OCI-M1 (cell line): ENCODE measurements at regions not wholly inside any gene's neighbourhood (a gene's known extent, or its start where the extent isn't known, plus 50 kb on each side); places are given as distances from the start of the nearest gene placed in this dataset.
A peak's percentile ranks its signal among the peaks of the same experiment; 100 is the strongest.

ENCODE experiments used
- DNase-seq: peaks from one replicate; lab custom pipeline; 2025; lab: John Stamatoyannopoulos, UW

DNA sequence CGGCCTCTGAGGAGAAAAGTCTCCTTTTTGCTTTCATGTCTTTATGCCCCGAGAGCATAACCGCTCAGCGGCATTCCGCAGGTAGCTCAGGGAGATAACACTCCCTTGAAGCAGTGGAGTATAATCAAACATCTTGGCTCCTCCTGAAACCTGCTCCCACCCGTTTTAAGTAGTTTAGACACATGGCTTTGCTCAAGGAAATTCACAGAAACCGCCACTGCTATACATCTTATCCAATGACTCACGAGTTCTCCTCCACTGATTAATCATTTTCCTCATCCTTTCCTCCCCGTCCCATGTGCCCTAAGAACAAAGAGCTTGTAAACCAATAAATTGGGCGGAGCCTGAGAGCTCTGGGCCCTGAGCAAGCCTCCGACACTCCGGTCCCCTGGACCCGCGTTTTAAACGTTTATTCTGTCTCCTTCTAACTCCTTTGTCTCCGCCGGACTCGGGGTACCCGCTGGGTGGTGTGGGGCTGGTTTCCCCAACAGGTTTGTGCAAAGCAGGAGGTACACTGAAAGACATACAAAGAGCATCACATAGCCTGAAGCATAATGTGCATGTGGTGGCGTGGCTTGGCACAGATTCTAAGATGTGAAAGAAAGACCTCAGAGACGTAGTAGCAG, 401.2 kb downstream of the TLL1 start:
- DNase-seq, result no peak

DNA sequence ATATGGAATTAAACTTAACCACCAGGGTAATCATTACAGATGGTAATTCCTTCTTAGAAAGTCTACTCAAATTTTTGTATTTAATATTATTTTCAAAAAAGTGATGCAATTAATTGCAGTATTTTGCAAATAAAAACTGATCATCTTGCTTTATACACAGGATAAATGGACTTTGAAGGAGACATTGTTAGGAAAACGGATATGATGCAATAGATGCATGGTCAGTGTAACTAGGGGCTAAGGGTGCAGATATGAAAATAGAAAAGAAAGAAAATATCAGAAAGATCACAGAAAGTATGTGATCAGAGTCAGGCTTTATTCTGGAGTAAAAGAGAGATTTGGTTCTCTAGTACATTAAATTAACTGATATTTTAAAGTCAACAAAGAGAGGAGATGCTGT, 401.7 kb downstream of the TLL1 start:
- DNase-seq, result peak; percentile 15

DNA sequence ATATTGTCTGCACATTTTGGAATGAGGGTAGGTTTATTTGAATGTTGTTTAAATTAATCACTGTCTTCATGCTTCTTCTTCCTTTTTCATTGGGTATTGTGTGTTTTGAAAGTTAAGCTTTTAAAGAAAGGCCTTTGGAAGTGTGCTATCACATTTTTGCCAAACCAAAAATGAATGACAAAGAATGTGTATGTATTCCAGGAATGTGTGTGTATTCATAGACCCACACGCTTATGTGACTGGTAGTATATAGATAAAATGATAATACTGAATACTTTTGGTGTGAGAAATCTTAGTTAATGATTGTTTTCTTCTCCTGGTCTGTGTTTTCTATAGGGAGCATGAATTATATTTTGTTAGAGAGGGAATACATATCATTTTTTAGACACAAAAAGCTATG, 404.4 kb downstream of the TLL1 start:
- no peak for DNase-seq

DNA sequence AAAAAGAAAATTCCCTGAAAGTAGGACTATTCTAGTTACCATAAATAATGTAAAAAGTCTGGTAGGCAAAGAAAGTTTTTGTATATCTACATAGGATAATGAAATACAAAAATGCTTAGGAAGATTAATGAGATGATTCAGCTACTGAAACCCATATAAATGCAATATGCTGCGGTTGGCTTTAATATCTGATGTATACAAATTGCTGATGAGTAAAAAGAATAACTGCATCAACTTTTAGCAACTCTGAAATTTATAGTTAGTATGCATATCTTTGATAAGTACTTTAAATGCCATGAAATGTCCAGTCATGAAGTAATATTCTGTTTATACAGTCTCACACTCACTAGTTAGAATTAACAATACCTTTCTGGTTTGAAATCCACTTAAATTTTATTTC, 404.8 kb downstream of the TLL1 start:
- DNase-seq, result no peak

DNA sequence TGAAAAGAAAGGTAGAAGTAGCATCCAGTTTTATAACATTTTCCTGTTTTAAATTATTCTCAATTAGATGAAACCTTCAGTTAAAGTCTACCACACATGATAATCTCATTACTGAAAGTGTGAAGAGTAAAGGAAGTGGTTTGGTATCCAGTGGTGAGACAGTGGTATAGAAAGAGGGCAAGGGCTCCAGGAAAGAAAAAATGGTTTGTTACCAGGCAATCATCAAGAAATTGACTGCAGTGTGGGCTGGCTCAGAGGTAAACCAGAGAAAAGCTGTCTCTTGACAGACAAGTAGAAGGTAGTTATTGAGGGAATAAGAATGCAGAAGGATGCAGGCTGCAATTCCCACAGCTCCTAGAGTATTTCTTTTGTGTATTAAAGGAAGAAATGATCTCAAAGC, 406.2 kb downstream of the TLL1 start:
- DNase-seq, result no peak

DNA sequence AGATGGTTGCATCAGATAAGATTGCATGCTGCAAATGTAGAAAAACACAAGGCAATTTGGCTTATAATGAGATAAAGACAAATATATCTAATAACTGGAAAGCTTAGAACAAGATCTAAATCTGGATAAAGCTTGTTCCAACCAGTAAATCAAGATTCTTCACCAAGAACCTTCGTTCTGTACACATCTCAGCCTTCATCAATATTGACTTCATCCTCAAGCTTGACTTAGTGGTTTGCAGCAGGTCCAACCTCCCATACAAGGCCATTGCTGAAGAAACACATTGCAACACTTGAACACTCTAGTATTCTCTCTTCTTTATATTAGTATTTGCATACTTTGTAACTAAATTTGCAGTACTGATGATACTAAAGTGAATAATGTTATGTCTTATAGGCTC, 407.6 kb downstream of the TLL1 start:
- DNase-seq, result no peak

DNA sequence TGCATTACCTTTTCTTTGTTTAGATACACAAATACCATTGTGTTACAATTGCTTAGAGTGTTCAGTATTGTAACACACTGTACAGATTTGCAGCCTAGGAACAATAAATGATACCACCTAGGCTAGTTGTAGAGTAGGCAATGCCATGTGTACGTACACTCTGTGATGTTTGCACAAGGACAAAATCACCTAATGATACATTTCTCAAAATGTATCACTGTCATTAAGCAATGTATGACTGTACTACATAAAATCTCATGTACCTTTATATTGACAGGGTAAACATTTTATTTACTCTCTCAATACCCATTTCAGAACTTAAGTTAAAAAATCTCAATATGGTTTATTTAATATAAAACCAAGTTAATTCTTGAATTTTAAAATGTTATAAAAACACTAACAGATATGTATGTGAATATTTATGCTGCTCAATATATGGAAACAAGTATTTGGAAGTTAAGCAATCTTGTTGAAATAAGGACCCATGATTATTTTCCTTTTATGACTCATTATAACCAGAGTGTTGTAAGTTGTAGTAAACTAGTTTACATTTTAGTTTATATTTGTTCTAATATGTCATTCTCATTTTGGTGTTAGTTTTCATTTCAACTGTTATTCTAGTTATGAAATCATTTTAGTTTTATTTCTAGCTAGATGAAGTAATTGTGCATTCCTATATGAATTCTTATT, 409.2 kb downstream of the TLL1 start:
- DNase-seq, result no peak

DNA sequence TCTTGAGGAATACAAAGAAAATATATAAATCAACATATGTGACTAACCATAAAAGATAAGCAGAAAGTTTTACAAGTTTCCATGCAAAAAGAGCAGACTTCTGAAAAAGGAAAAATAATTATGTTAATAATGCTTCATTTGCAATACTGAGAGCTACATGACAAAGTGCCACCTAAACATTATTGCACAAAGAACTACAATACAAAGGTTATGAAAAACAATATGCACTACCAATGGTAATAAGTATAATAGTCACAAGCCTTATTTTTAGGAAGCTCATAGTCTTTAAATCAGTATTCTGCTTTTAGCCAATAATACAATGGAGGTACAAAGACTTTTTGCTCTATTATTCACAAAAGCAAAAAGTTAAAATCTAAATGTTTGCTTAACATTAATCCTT, 411.2 kb downstream of the TLL1 start:
- DNase-seq, result no peak

DNA sequence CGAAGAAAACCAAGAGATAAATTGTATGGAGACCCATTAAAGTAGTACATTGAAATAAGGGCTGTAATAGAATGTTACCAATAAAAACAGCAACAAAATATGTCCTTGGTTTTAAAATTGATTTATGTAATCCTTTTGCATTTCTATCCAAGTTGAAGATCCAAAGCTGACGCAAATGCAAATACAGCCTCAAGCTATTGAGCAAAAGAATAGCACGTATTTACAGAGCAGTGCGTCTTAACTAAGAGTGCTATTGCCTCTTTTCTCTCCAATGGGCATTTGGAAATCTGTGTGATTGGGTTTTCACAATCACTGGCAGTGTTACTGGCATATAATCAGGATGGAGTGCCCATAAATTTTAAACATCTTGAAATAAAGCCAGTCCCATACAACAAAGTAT, 417.4 kb downstream of the TLL1 start:
- DNase-seq, result no peak

DNA sequence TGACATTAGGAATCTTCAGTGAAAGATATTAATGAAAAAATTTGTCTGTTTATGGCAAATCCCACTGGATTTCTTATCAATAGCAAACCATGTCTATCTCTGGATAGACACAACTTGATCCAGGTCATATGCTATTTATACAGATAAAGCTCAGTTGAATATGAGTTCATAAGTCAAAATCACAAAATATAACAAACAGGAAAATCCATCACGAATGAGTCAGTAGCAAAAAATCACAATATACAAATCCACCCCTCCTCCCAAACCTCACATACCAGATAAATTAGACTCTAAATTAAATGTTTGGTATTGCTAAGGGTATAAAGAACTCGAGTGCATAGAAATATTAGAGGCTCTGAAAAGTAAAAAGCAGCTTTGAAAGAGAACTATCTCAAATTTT, 420.5 kb downstream of the TLL1 start:
- DNase-seq, result no peak

DNA sequence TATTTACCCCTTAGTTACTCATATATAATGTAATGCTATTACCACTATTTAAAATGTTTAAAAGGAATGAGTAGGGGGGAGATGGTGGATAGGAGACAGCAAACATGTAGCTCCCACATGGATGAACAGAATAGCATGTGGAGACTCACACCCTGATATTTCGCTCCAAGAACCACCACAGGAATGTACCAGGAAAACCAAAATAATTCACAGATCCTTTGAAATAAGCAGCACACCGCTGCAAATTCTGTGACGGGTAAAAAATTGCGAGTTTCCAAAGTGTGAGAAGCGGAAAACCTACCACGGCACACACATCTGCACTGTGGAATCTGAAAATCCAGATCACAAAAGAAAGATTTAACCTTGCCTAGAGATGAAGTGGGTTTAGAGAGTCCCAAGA, 428.2 kb downstream of the TLL1 start:
- DNase-seq, result no peak

DNA sequence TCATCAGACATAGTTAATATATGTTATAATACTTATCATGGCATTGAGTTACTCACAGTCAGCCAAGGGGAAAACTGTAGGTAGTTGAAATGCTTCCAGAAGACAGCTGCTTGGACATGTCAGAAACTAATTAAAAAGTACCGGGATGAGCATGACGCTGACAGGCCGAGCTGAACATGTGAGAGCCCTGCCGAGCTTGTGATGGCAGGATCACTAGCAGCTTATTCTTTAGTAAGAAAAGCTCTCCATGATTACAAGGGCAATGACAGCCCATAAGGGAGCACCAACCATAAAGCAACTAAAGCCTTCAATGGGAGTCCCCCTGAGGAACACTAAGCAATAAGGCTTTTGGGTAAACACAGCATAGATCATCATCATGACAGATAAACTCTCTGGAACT, 435.6 kb downstream of the TLL1 start:
- no peak for DNase-seq

DNA sequence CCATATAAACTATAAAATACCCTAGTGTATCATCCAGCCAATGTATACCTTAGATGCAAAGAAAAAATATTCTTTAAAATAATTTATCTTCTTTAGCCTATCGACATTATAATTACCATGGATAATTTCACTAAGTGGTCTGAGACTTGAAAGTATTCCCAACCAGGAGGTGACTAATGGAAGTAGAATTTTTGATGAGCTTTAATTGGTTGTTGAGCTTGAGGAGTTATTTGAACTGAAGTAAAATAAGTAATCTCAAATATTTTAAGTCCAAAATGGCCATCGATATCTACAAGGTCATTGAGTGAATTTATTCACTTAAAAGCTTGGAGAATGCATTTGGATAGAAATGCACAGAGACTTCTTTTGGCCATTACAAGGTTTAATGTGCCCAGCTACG, 436.2 kb downstream of the TLL1 start:
- no peak for DNase-seq

DNA sequence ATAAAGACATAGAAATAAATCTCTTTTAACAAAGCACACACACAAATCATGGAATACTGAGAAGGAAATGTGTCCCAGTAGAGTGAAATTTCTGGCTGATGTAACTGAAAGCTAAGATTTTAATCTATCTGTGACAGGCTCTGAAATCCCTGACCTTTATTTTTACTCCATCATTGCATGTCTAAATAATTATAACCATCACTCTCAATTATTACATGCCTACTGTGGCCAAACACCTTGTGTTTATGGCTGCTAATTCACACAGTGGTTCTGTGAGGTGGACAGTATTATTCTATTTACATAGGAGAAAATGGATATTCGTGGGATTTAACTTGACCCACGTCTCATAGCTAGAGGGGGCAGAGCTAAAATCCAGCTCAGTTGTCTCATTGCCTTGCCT, 438.1 kb downstream of the TLL1 start:
- DNase-seq, result no peak

DNA sequence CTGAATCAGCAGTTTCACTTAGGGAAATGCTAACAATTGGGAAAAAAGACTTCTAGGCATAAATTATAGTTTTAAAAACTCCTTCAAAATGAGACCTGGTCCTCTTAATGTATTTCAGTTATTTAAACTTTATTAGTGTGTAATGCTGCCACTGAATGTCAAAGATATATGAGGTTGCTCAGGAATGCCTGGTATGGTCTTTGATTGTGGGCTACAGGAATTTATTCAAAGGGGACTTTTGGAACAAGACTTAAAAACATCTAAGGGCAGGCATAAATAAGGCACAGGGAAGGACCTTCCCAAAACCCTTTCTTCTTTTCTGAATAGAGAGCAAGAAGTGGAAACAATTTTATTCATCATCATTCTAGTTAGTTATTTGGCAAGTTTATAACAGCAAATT, 439.1 kb downstream of the TLL1 start:
- no peak for DNase-seq

DNA sequence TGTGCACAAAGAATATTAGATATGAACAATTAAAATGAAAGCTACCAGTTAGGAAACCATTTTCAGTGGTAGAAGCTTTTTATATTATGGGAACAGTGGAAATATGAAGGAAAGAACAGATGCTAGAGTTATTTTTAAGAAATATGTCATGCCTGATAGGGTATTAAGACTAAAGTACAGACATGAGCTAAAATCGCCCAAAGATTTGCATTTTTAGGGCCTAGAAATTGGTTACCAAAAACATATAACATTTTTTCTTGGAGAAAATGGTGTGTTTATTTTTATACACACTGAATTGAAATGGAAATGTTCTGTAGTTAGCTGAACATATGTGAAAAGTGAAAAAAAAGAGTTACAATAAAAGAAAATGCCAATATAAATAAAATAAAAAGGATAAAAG, 441.9 kb downstream of the TLL1 start:
- no peak for DNase-seq

DNA sequence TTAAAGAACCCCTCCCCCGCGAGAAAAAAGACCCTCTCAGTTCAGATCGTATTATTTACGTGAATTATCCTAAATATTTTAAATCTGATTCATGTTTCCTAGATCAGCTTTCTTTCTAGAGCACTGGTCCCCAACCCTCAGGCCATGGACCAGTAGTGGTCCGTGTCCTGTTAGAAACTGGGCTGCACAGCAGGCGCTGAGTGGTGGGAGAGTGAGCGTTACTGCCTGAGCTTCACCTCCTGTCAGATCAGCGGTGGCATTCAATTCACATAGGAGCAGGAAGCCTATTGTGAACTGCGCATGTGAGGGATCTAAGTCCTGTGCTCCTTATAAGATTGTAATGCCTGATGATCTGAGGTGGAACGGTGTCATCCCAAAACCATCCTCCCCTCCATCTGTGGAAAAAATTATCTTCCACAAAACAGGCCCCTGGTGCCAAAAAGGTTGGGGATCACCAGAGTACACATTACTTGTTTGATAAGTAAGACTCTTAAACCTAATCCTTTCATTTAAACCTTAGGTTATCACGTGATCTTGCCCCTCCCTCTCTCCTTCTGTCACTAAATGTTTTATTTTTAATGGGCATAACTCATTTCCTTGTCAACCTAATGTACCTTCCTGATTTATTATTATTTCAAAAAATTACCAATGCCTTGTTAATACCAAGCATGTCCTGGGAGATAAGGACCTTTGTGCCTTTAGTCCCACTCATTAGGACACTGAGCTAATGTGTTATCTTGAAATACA, 442.9 kb downstream of the TLL1 start:
- no peak for DNase-seq

DNA sequence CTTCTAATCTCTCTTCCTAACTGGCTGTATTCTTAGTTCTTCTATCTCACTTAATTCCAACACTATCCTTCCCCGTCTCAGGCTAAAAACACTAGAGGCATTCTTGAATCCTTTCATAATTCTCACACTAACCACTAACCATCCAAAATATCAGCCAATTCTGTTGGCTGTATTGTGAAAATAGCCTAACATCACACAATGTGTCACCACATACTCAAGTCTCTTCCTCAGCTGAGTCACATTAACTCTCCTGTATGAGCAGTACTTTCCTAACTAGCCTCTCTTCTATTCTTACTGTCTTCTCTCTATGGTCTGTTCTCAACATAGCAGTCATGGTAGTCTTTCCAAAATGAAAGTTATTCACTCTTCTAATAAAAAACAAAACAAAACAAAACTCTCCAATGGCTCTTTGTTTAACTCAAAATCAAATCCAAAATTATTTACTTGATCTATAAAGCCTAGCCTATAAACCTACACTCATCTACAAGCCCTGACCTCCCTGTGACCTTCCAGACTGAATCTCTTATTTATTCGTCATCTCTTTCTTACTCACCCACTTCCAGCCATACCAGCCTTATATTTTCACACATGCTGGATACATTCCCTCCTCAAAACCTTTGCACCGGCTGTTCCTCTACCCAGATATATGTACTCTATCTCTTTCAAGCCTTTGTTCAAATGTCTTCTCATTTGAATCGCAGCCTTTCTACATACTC, 445.9 kb downstream of the TLL1 start:
- no peak for DNase-seq

DNA sequence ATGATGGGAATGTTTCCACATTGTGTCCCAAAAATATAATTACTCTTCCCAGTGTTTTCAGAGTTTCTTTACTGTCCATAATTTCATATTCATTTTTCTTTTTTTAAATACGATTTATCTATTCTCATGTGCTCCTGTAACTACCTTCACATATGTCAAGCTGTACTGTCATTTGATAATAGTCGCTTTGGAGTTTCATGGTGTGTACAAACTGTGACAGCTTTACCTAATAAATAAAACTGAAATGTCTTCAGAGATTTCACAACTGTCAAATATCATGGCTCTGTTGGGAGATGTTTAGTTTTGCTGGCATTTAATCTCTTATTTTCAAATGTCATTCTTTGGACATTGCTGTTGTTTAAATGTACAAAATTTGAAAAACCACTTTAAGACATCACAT, 450.2 kb downstream of the TLL1 start:
- no peak for DNase-seq

DNA sequence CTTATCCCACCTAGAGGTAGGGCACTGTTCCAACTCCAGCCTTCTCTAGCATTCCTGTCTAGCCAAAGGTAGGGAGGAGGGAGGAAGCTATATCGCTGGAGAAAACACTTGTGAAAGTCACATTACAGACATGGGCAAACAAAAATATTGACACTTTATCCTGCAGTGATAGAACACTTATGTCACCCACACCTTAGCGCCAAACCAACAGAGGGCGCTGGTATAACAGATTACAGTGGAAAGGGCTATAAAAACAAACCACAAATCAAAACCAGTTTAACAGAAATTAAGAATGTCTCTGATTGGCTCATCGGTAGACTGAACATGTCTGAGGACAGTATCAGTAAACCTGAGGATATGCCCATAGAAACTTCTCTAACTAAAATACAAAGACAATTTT, 451.3 kb downstream of the TLL1 start:
- peak; percentile 84 for DNase-seq

DNA sequence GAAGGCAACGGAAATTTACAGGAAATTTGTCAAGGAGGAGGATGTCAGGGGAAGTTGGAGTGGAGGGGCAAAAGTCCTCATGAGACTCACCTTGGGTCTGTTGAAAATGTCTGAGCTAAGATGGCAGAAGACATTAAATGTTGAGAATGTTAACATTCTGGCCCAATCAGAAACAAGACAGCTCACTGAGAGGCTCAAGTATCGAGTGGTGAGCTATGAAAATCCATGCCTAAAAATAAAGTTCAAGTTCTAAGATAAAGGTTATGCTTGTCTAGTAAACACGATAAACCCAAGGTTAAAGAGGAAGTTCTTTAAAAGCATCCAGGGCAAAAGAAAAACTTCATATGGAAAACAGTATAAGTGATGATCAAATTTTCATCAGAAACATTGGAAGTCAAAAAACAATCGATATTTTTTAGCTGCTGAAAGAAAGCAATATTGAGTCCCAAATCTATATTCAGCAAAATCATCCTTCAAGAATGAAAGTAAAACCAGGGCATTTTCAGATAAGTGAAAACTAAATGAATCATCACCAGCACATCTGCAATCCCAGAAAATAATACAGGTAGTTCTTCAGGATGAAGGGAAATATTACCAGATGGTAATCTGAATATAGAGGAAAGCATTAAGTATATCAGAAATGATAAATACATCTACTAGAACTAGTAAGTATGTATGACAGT, 462.4 kb downstream of the TLL1 start:
- DNase-seq, result peak; percentile 56

DNA sequence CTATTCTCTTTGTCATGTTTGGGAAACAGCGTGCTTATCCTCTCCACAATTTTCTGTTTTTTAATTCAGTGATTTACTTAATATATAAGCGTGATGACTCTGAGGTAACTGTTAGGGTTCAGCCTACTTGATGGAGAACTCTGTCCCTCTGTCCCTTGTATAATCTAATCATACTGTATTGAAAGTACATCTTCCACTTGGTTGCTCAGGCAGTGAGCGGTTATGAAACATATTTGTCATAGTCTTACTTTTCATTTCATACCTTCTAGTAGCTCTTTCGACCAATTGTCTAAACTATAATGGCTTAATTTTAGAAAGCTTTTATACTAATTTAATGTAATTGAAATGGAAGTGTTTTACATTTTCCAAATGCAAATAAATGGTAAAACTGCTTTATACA, 469.0 kb downstream of the TLL1 start:
- DNase-seq, result no peak
